ENCODE measurements at regions not wholly inside any gene's neighbourhood (a gene's known extent, or its start where the extent isn't known, plus 50 kb on each side); places are given as distances from the start of the nearest gene placed in this dataset.

GRCh38 chr12:125983784-125984500, 918.7 kb downstream of the AACS start:
- no peaks in the 10 kb centered on the region for H3K36me3 Mint-ChIP-seq
- Histone ChIP-seq H3K9ac (no peak overlapping the region), H3K4me2 (peak overlapping the region; percentile 83), H4K20me1 (ENCODE audit: low read depth) (no peaks in the 10 kb centered on the region), H3K27ac (peak overlapping the region; percentile 85), H3K79me2 (ENCODE audit: low read depth) (no peaks in the 10 kb centered on the region), H3K9me3 (ENCODE audit: low read depth) (no peaks in the 10 kb centered on the region), H3K36me3 (no peaks in the 10 kb centered on the region), H3K4me1 (peaks cover 7% of the 10 kb centered on the region), H3K4me3 (peak overlapping the region; percentile 65), H3K27me3 (no peaks in the 10 kb centered on the region), H3F3A (ENCODE audit: low read depth) (peaks cover 25% of the 10 kb centered on the region), H2AFZ (replicated peaks) (peak overlapping the region; percentile 84)
- peaks cover 2% of the 10 kb centered on the region for H3K27me3 Mint-ChIP-seq (ENCODE audit: insufficient read depth, low read depth)
- H3K27ac Mint-ChIP-seq: peak overlapping the region; percentile 69
- H3K4me3 Mint-ChIP-seq: peak overlapping the region; percentile 93
- DNase-seq (ENCODE audit: low spot score): peak; percentile 94
- H3K4me1 Mint-ChIP-seq: peaks cover 17% of the 10 kb centered on the region
- TF ChIP-seq CTCF (IDR thresholded peaks at IDR 0.05) (peak; percentile 6), EZH2phosphoT487 (IDR thresholded peaks at IDR 0.05) (no peak)
- H3K9me3 Mint-ChIP-seq: no peaks in the 10 kb centered on the region

GRCh38 chr12:125988545-125988944, 923.3 kb downstream of the AACS start:
- H3K79me2 ChIP-seq (ENCODE audit: low read depth): no peaks in the 10 kb centered on the region
- no peak overlapping the region for H3K9ac ChIP-seq
- Mint-ChIP-seq H3K4me3 (no peak overlapping the region), H3K27me3 (ENCODE audit: insufficient read depth, low read depth) (no peaks in the 10 kb centered on the region), H3K4me1 (peaks cover 5% of the 10 kb centered on the region), H3K36me3 (no peaks in the 10 kb centered on the region), H3K27ac (no peak overlapping the region), H3K9me3 (no peaks in the 10 kb centered on the region)
- H3F3A ChIP-seq (ENCODE audit: low read depth): peaks cover 17% of the 10 kb centered on the region
- DNase-seq (ENCODE audit: low spot score): no peak
- no peak overlapping the region for H3K4me2 ChIP-seq
- no peak overlapping the region for H2AFZ ChIP-seq (replicated peaks)
- H3K4me1 ChIP-seq: peaks cover 7% of the 10 kb centered on the region
- no peak overlapping the region for H3K27ac ChIP-seq
- H3K4me3 ChIP-seq: no peak overlapping the region
- H3K36me3 ChIP-seq: no peaks in the 10 kb centered on the region
- H3K27me3 ChIP-seq: no peaks in the 10 kb centered on the region
- TF ChIP-seq EZH2 (IDR thresholded peaks at IDR 0.05): no peak
- no peak for TF ChIP-seq EZH2phosphoT487 (IDR thresholded peaks at IDR 0.05)
- no peak for TF ChIP-seq CTCF (IDR thresholded peaks at IDR 0.05)
- H4K20me1 ChIP-seq (ENCODE audit: low read depth): no peaks in the 10 kb centered on the region
- no peaks in the 10 kb centered on the region for H3K9me3 ChIP-seq (ENCODE audit: low read depth)

GRCh38 chr12:125989696-125990095, 924.5 kb downstream of the AACS start:
- no peaks in the 10 kb centered on the region for H3K79me2 ChIP-seq (ENCODE audit: low read depth)
- no peak overlapping the region for H3K4me2 ChIP-seq
- no peak overlapping the region for H3K4me3 ChIP-seq
- no peaks in the 10 kb centered on the region for H3K36me3 ChIP-seq
- Mint-ChIP-seq H3K27me3 (ENCODE audit: insufficient read depth, low read depth) (no peaks in the 10 kb centered on the region), H3K36me3 (no peaks in the 10 kb centered on the region), H3K27ac (no peak overlapping the region), H3K9me3 (no peaks in the 10 kb centered on the region), H3K4me3 (no peak overlapping the region), H3K4me1 (peaks cover 3% of the 10 kb centered on the region)
- H3K9me3 ChIP-seq (ENCODE audit: low read depth): no peaks in the 10 kb centered on the region
- DNase-seq (ENCODE audit: low spot score): no peak
- no peak overlapping the region for H2AFZ ChIP-seq (replicated peaks)
- no peak overlapping the region for H3K9ac ChIP-seq
- H3F3A ChIP-seq (ENCODE audit: low read depth): peaks cover 6% of the 10 kb centered on the region
- no peaks in the 10 kb centered on the region for H4K20me1 ChIP-seq (ENCODE audit: low read depth)
- no peaks in the 10 kb centered on the region for H3K27me3 ChIP-seq
- H3K4me1 ChIP-seq: peaks cover 6% of the 10 kb centered on the region
- no peak overlapping the region for H3K27ac ChIP-seq
- no peak for TF ChIP-seq EZH2 (IDR thresholded peaks at IDR 0.05)
- TF ChIP-seq CTCF (IDR thresholded peaks at IDR 0.05): no peak
- no peak for TF ChIP-seq EZH2phosphoT487 (IDR thresholded peaks at IDR 0.05)
